ENCODE measurements at regions not wholly inside any gene's neighbourhood (a gene's known extent, or its start where the extent isn't known, plus 50 kb on each side); places are given as distances from the start of the nearest gene placed in this dataset.

- Histone ChIP-seq H3K27me3 (no peaks in the 10 kb centered on the region), H3K9me3 (no peaks in the 10 kb centered on the region), H3K4me1 (no peaks in the 10 kb centered on the region), H3K36me3 (no peaks in the 10 kb centered on the region), H3K4me3 (no peak overlapping the region), H3K27ac (no peak overlapping the region)
- no peak for TF ChIP-seq CTCF (IDR thresholded peaks at IDR 0.05)
- DNase-seq: no peak
- intact Hi-C loops (cut with DNase I; ENCODE audit: low total_unique reads): no loop called here
Measured at GRCh38 chr9:26775391-26775790, 117.2 kb downstream of the CAAP1 start.

- no peak overlapping the region for H3K27ac ChIP-seq
- no peak overlapping the region for H3K4me3 ChIP-seq
- intact Hi-C loops (cut with DNase I; ENCODE audit: low total_unique reads): no loop called here
- H3K9me3 ChIP-seq: no peaks in the 10 kb centered on the region
- no peaks in the 10 kb centered on the region for H3K27me3 ChIP-seq
- H3K36me3 ChIP-seq: no peaks in the 10 kb centered on the region
- no peaks in the 10 kb centered on the region for H3K4me1 ChIP-seq
- no peak for DNase-seq
- no peak for TF ChIP-seq CTCF (IDR thresholded peaks at IDR 0.05)
Measured at GRCh38 chr9:26773056-26773455, 119.5 kb downstream of the CAAP1 start.

GRCh38 chr9:26770821-26771220, 121.8 kb downstream of the CAAP1 start:
- intact Hi-C loops (cut with DNase I; ENCODE audit: low total_unique reads): no loop called here
- H3K27me3 ChIP-seq: no peaks in the 10 kb centered on the region
- DNase-seq: no peak
- no peak for TF ChIP-seq CTCF (IDR thresholded peaks at IDR 0.05)
- H3K4me3 ChIP-seq: no peak overlapping the region
- no peaks in the 10 kb centered on the region for H3K4me1 ChIP-seq
- H3K9me3 ChIP-seq: no peaks in the 10 kb centered on the region
- H3K27ac ChIP-seq: no peak overlapping the region
- H3K36me3 ChIP-seq: no peaks in the 10 kb centered on the region

GRCh38 chr9:26768145-26768544, 124.5 kb downstream of the CAAP1 start:
- no peak for DNase-seq
- Histone ChIP-seq H3K9me3 (no peaks in the 10 kb centered on the region), H3K36me3 (no peaks in the 10 kb centered on the region), H3K27me3 (no peaks in the 10 kb centered on the region), H3K4me3 (no peak overlapping the region), H3K4me1 (no peaks in the 10 kb centered on the region), H3K27ac (no peak overlapping the region)
- intact Hi-C loops (cut with DNase I; ENCODE audit: low total_unique reads): no loop called here
- TF ChIP-seq CTCF (IDR thresholded peaks at IDR 0.05): no peak

- no peak overlapping the region for H3K27ac ChIP-seq
- TF ChIP-seq CTCF (IDR thresholded peaks at IDR 0.05): no peak
- H3K27me3 ChIP-seq: no peaks in the 10 kb centered on the region
- no peaks in the 10 kb centered on the region for H3K36me3 ChIP-seq
- H3K4me1 ChIP-seq: no peaks in the 10 kb centered on the region
- H3K9me3 ChIP-seq: no peaks in the 10 kb centered on the region
- no peak overlapping the region for H3K4me3 ChIP-seq
- intact Hi-C loops (cut with DNase I; ENCODE audit: low total_unique reads): no loop called here
- no peak for DNase-seq
Measured at GRCh38 chr9:26760675-26761074, 131.9 kb downstream of the CAAP1 start.

- Histone ChIP-seq H3K4me1 (no peaks in the 10 kb centered on the region), H3K36me3 (no peaks in the 10 kb centered on the region), H3K9me3 (no peaks in the 10 kb centered on the region), H3K27me3 (no peaks in the 10 kb centered on the region), H3K4me3 (no peak overlapping the region), H3K27ac (no peak overlapping the region)
- intact Hi-C loops (cut with DNase I; ENCODE audit: low total_unique reads): no loop called here
- TF ChIP-seq CTCF (IDR thresholded peaks at IDR 0.05): no peak
- DNase-seq: no peak
Measured at GRCh38 chr9:26758655-26759054, 133.9 kb downstream of the CAAP1 start.
